B cell (primary cell): ENCODE measurements at regions not wholly inside any gene's neighbourhood (a gene's known extent, or its start where the extent isn't known, plus 50 kb on each side); places are given as distances from the start of the nearest gene placed in this dataset.

ENCODE experiments used
- EZH2 ChIP-seq: IDR thresholded peaks from 2 replicates; pipeline ENCODE4 v1.6.1; 2012; ENCODE audit warnings: borderline replicate concordance, low read depth, mild to moderate bottlenecking, moderate library complexity, low read length; ENCODE audit not compliant: insufficient read depth, poor library complexity, severe bottlenecking
- TF ChIP-seq, protein P1 (sequence below): fragments of 200-600 bp; IDR thresholded peaks from one replicate; pipeline ENCODE4 v1.8.0; 2022; ENCODE audit warnings: antibody characterized with exemption, mild to moderate bottlenecking

DNA sequence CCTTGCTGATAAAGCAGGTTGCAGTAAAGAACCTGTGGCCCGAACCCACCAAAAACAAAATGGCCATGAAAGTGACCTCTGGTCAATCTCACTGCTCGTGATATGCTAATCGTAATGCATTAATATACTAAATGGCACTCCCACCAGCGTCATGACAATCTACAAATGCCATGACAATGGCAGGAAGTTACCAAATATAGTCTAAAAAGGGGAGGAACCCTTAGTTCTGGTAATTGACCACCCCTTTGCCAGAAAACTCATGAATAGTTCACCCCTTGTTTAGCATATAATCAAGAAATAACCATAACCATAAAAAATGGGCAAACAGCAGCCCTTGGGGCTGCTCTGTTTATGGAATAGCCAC, 1139.4 kb upstream of the LRRN3 start:
- TF ChIP-seq, protein P1, sequence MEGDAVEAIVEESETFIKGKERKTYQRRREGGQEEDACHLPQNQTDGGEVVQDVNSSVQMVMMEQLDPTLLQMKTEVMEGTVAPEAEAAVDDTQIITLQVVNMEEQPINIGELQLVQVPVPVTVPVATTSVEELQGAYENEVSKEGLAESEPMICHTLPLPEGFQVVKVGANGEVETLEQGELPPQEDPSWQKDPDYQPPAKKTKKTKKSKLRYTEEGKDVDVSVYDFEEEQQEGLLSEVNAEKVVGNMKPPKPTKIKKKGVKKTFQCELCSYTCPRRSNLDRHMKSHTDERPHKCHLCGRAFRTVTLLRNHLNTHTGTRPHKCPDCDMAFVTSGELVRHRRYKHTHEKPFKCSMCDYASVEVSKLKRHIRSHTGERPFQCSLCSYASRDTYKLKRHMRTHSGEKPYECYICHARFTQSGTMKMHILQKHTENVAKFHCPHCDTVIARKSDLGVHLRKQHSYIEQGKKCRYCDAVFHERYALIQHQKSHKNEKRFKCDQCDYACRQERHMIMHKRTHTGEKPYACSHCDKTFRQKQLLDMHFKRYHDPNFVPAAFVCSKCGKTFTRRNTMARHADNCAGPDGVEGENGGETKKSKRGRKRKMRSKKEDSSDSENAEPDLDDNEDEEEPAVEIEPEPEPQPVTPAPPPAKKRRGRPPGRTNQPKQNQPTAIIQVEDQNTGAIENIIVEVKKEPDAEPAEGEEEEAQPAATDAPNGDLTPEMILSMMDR, result no peak
- no peak for TF ChIP-seq EZH2
